Body of pancreas (tissue), 4 donors: ENCODE measurements at regions not wholly inside any gene's neighbourhood (a gene's known extent, or its start where the extent isn't known, plus 50 kb on each side); places are given as distances from the start of the nearest gene placed in this dataset.

Experiments used
- POLR2A ChIP-seq, 3 donors: fragments of 450-650 bp; IDR thresholded peaks; one replicate each; pipeline ENCODE4 v1.6.1; 2016; ENCODE audit warnings: antibody characterized with exemption in 3 of 3, mild to moderate bottlenecking in 2 of 3
- TF ChIP-seq, protein P1 (sequence below), 7 experiments: fragments of 450-650 bp in 4 of 7; fragments of 200-600 bp in 3 of 7; sonication (generic) in 3 of 7; IDR thresholded peaks; one replicate each; pipeline ENCODE4 v1.5.1; 2016 to 2019; ENCODE audit warnings: antibody characterized with exemption in 7 of 7

DNA sequence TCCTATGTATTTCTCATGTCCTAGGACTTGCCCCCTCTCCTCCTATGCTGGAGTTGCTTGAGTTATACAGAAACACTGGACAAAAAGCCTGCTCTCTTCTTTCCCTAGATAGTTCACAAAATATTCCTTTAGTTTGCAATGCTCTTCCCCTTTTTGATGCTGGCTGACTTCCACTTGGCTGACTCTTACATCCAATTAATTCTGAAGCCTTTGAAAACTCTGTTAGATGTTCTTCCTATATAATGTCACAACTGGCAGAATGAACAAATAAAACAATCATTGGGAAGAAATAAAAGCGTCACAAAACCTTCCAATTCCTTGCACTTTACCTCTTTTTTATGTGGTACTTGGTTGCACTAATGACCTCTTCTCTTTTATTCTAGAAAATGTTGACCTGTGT lies 253.8 kb upstream of the CITED2 start:
- TF ChIP-seq, protein P1, sequence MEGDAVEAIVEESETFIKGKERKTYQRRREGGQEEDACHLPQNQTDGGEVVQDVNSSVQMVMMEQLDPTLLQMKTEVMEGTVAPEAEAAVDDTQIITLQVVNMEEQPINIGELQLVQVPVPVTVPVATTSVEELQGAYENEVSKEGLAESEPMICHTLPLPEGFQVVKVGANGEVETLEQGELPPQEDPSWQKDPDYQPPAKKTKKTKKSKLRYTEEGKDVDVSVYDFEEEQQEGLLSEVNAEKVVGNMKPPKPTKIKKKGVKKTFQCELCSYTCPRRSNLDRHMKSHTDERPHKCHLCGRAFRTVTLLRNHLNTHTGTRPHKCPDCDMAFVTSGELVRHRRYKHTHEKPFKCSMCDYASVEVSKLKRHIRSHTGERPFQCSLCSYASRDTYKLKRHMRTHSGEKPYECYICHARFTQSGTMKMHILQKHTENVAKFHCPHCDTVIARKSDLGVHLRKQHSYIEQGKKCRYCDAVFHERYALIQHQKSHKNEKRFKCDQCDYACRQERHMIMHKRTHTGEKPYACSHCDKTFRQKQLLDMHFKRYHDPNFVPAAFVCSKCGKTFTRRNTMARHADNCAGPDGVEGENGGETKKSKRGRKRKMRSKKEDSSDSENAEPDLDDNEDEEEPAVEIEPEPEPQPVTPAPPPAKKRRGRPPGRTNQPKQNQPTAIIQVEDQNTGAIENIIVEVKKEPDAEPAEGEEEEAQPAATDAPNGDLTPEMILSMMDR (IDR thresholded peaks at IDR 0.05), result no peak
- TF ChIP-seq POLR2A (IDR thresholded peaks at IDR 0.05), result no peak
